ENCODE measurements at regions not wholly inside any gene's neighbourhood (a gene's known extent, or its start where the extent isn't known, plus 50 kb on each side); places are given as distances from the start of the nearest gene placed in this dataset.

- no peak overlapping the region for H4K91ac ChIP-seq (ENCODE audit: low read depth, low read length, poor library complexity)
- H4K8ac ChIP-seq (ENCODE audit: low read depth, low read length) = no peak overlapping the region
Observed at GRCh38 chr4:165715989-165716388, 157.0 kb upstream of the TLL1 start.

GRCh38 chr4:165716472-165716871 lies 156.6 kb upstream of the TLL1 start:
- Histone ChIP-seq H3K27me3 (ENCODE audit: control insufficient read depth in 3 of 3, insufficient read depth in 3 of 3, low read depth in 1 of 3, low read length in 3 of 3) (no peaks in the 10 kb centered on the region), H3K4me2 (ENCODE audit: insufficient read depth, low read length, poor library complexity, severe bottlenecking) (no peak overlapping the region), H3K23ac (ENCODE audit: low read depth, low read length, poor library complexity) (no peak overlapping the region), H2AFZ (ENCODE audit: low read length) (no peak overlapping the region), H2BK15ac (ENCODE audit: low read length) (no peak overlapping the region), H3K14ac (ENCODE audit: low read length) (no peak overlapping the region), H3K9me3 (replicated peaks in 1 of 2; ENCODE audit: control insufficient read depth in 2 of 2, insufficient read depth in 1 of 2, low read depth in 1 of 2, low read length in 2 of 2) (no peaks in the 10 kb centered on the region), H3K4ac (ENCODE audit: low read length) (no peak overlapping the region), H2BK120ac (ENCODE audit: low read depth, low read length) (no peak overlapping the region), H3K79me1 (ENCODE audit: low read depth, low read length) (no peaks in the 10 kb centered on the region), H3K9ac (ENCODE audit: low read depth, low read length, poor library complexity) (no peak overlapping the region), H4K8ac (ENCODE audit: low read depth, low read length) (no peak overlapping the region), H3K4me1 (ENCODE audit: control insufficient read depth in 2 of 2, insufficient read depth in 1 of 2, low read depth in 1 of 2, low read length in 2 of 2) (no peaks in the 10 kb centered on the region), H4K91ac (ENCODE audit: low read depth, low read length, poor library complexity) (no peak overlapping the region), H2BK5ac (ENCODE audit: low read length) (no peak overlapping the region), H3K36me3 (replicated peaks in 1 of 2; ENCODE audit: control insufficient read depth in 2 of 2, insufficient read depth in 2 of 2, low read length in 2 of 2) (no peaks in the 10 kb centered on the region), H2AK5ac (ENCODE audit: low read depth, low read length) (no peak overlapping the region), H2BK12ac (ENCODE audit: low read length) (no peak overlapping the region), H3K27ac (replicated peaks; ENCODE audit: low read length) (no peak overlapping the region), H3K18ac (ENCODE audit: low read length) (no peak overlapping the region), H3K4me3 (ENCODE audit: low read length in 2 of 2) (no peak overlapping the region)
- DNase-seq (ENCODE audit: low spot score) = no peak

More at GRCh38 chr4:165715989-165716388, 157.0 kb upstream of the TLL1 start:
- H3K4me2 ChIP-seq (ENCODE audit: insufficient read depth, low read length, poor library complexity, severe bottlenecking) = no peak overlapping the region
- H3K36me3 ChIP-seq (replicated peaks in 1 of 2; ENCODE audit: control insufficient read depth in 2 of 2, insufficient read depth in 2 of 2, low read length in 2 of 2) = no peaks in the 10 kb centered on the region
- H3K4me3 ChIP-seq (ENCODE audit: low read length in 2 of 2) = no peak overlapping the region
- no peak overlapping the region for H3K27ac ChIP-seq (replicated peaks; ENCODE audit: low read length)
- H2BK5ac ChIP-seq (ENCODE audit: low read length) = no peak overlapping the region
- no peak overlapping the region for H2BK120ac ChIP-seq (ENCODE audit: low read depth, low read length)
- no peaks in the 10 kb centered on the region for H3K9me3 ChIP-seq (replicated peaks in 1 of 2; ENCODE audit: control insufficient read depth in 2 of 2, insufficient read depth in 1 of 2, low read depth in 1 of 2, low read length in 2 of 2)
- H3K27me3 ChIP-seq (ENCODE audit: control insufficient read depth in 3 of 3, insufficient read depth in 3 of 3, low read depth in 1 of 3, low read length in 3 of 3) = no peaks in the 10 kb centered on the region
- no peak overlapping the region for H2BK15ac ChIP-seq (ENCODE audit: low read length)
- H2BK12ac ChIP-seq (ENCODE audit: low read length) = no peak overlapping the region
- no peak overlapping the region for H2AFZ ChIP-seq (ENCODE audit: low read length)
- H3K4me1 ChIP-seq (ENCODE audit: control insufficient read depth in 2 of 2, insufficient read depth in 1 of 2, low read depth in 1 of 2, low read length in 2 of 2) = no peaks in the 10 kb centered on the region
- H3K4ac ChIP-seq (ENCODE audit: low read length) = no peak overlapping the region
- H3K23ac ChIP-seq (ENCODE audit: low read depth, low read length, poor library complexity) = no peak overlapping the region
- H2AK5ac ChIP-seq (ENCODE audit: low read depth, low read length) = no peak overlapping the region
- no peaks in the 10 kb centered on the region for H3K79me1 ChIP-seq (ENCODE audit: low read depth, low read length)
- WGBS, 2 donors (ENCODE audit: extremely low coverage in 2 of 2, insufficient read length in 2 of 2, insufficient replicate concordance in 1 of 2) = no CpG with 5 or more reads among the region's 1 CpG
- H3K9ac ChIP-seq (ENCODE audit: low read depth, low read length, poor library complexity) = no peak overlapping the region
- DNase-seq (ENCODE audit: low spot score) = no peak
- H3K18ac ChIP-seq (ENCODE audit: low read length) = no peak overlapping the region
- H3K14ac ChIP-seq (ENCODE audit: low read length) = no peak overlapping the region

DNA sequence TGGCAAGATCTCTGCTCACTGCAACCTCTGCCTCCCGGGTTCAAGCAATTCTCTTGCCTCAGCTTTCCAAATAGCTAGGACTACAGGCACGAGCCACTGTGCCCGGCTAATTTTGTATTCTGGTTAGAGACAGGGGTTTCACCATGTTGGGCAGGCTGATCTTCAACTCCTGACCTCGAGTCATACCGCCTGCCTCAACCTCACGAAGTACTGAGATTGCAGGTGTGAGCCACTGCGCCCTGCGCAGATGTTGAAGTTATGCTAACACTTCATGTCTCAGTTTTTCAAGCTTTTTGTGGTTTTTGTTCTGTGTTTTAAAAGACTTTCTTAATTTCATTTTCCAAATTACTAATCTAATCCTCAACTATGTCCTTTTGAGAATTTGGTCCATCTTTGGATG lies 154.4 kb upstream of the TLL1 start:
- Histone ChIP-seq H4K8ac (ENCODE audit: low read depth, low read length) (no peak overlapping the region), H2BK15ac (ENCODE audit: low read length) (no peak overlapping the region), H3K14ac (ENCODE audit: low read length) (no peak overlapping the region), H3K4me2 (ENCODE audit: insufficient read depth, low read length, poor library complexity, severe bottlenecking) (no peak overlapping the region), H3K36me3 (replicated peaks in 1 of 2; ENCODE audit: control insufficient read depth in 2 of 2, insufficient read depth in 2 of 2, low read length in 2 of 2) (no peaks in the 10 kb centered on the region), H2BK120ac (ENCODE audit: low read depth, low read length) (no peak overlapping the region), H3K79me1 (ENCODE audit: low read depth, low read length) (no peaks in the 10 kb centered on the region), H4K91ac (ENCODE audit: low read depth, low read length, poor library complexity) (no peak overlapping the region), H3K4me3 (ENCODE audit: low read length in 2 of 2) (no peak overlapping the region), H2BK12ac (ENCODE audit: low read length) (no peak overlapping the region), H3K27ac (replicated peaks; ENCODE audit: low read length) (no peak overlapping the region), H3K4me1 (ENCODE audit: control insufficient read depth in 2 of 2, insufficient read depth in 1 of 2, low read depth in 1 of 2, low read length in 2 of 2) (no peaks in the 10 kb centered on the region), H3K4ac (ENCODE audit: low read length) (no peak overlapping the region), H3K9ac (ENCODE audit: low read depth, low read length, poor library complexity) (no peak overlapping the region), H3K27me3 (ENCODE audit: control insufficient read depth in 3 of 3, insufficient read depth in 3 of 3, low read depth in 1 of 3, low read length in 3 of 3) (no peaks in the 10 kb centered on the region), H3K23ac (ENCODE audit: low read depth, low read length, poor library complexity) (no peak overlapping the region), H2AFZ (ENCODE audit: low read length) (no peak overlapping the region), H2AK5ac (ENCODE audit: low read depth, low read length) (no peak overlapping the region), H2BK5ac (ENCODE audit: low read length) (no peak overlapping the region), H3K9me3 (replicated peaks in 1 of 2; ENCODE audit: control insufficient read depth in 2 of 2, insufficient read depth in 1 of 2, low read depth in 1 of 2, low read length in 2 of 2) (no peaks in the 10 kb centered on the region), H3K18ac (ENCODE audit: low read length) (no peak overlapping the region)
- DNase-seq (ENCODE audit: low spot score) = no peak
- WGBS, 2 donors (ENCODE audit: extremely low coverage in 2 of 2, insufficient read length in 2 of 2, insufficient replicate concordance in 1 of 2) = no CpG with 5 or more reads among the region's 8 CpGs

GRCh38 chr4:165720411-165721082 lies 152.5 kb upstream of the TLL1 start:
- no peak overlapping the region for H2AFZ ChIP-seq (ENCODE audit: low read length)
- no peak overlapping the region for H4K8ac ChIP-seq (ENCODE audit: low read depth, low read length)
- H2BK12ac ChIP-seq (ENCODE audit: low read length) = no peak overlapping the region
- H4K91ac ChIP-seq (ENCODE audit: low read depth, low read length, poor library complexity) = no peak overlapping the region
- H3K23ac ChIP-seq (ENCODE audit: low read depth, low read length, poor library complexity) = no peak overlapping the region
- H2AK5ac ChIP-seq (ENCODE audit: low read depth, low read length) = no peak overlapping the region
- H3K4me2 ChIP-seq (ENCODE audit: insufficient read depth, low read length, poor library complexity, severe bottlenecking) = no peak overlapping the region
- no peak overlapping the region for H3K4ac ChIP-seq (ENCODE audit: low read length)
- no peak overlapping the region for H2BK15ac ChIP-seq (ENCODE audit: low read length)
- H3K27me3 ChIP-seq (ENCODE audit: control insufficient read depth in 3 of 3, insufficient read depth in 3 of 3, low read depth in 1 of 3, low read length in 3 of 3) = no peaks in the 10 kb centered on the region
- H3K9me3 ChIP-seq (replicated peaks in 1 of 2; ENCODE audit: control insufficient read depth in 2 of 2, insufficient read depth in 1 of 2, low read depth in 1 of 2, low read length in 2 of 2) = no peaks in the 10 kb centered on the region
- no peak overlapping the region for H2BK5ac ChIP-seq (ENCODE audit: low read length)
- no peak overlapping the region for H3K18ac ChIP-seq (ENCODE audit: low read length)
- H3K36me3 ChIP-seq (replicated peaks in 1 of 2; ENCODE audit: control insufficient read depth in 2 of 2, insufficient read depth in 2 of 2, low read length in 2 of 2) = no peaks in the 10 kb centered on the region
- H3K4me3 ChIP-seq (ENCODE audit: low read length in 2 of 2) = no peak overlapping the region
- H3K9ac ChIP-seq (ENCODE audit: low read depth, low read length, poor library complexity) = no peak overlapping the region
- no peaks in the 10 kb centered on the region for H3K79me1 ChIP-seq (ENCODE audit: low read depth, low read length)
- H3K4me1 ChIP-seq (ENCODE audit: control insufficient read depth in 2 of 2, insufficient read depth in 1 of 2, low read depth in 1 of 2, low read length in 2 of 2) = no peaks in the 10 kb centered on the region
- no peak overlapping the region for H2BK120ac ChIP-seq (ENCODE audit: low read depth, low read length)
- WGBS, 2 donors (ENCODE audit: extremely low coverage in 2 of 2, insufficient read length in 2 of 2, insufficient replicate concordance in 1 of 2) = 100% methylated on average over 1 to 2 of the region's 2 CpGs
- H3K27ac ChIP-seq (replicated peaks; ENCODE audit: low read length) = no peak overlapping the region
- H3K14ac ChIP-seq (ENCODE audit: low read length) = no peak overlapping the region
- no peak for DNase-seq (ENCODE audit: low spot score)

All from neuronal stem cell (in vitro differentiated cells).